ENCODE measurements at regions not wholly inside any gene's neighbourhood (a gene's known extent, or its start where the extent isn't known, plus 50 kb on each side); places are given as distances from the start of the nearest gene placed in this dataset.

- no peak overlapping the region for H3K9ac ChIP-seq (ENCODE audit: low read length)
- no peak overlapping the region for H2AFZ ChIP-seq (ENCODE audit: low read length)
- H3K79me2 ChIP-seq (ENCODE audit: insufficient read depth, low read length), result no peaks in the 10 kb centered on the region
- TF ChIP-seq EZH2 (IDR thresholded peaks at IDR 0.05; ENCODE audit: borderline replicate concordance, low read length) (no peak), CTCF (IDR thresholded peaks at IDR 0.05; ENCODE audit: low read length) (peak; percentile 72)
- H3F3A ChIP-seq (ENCODE audit: insufficient read depth, low read length), result no peaks in the 10 kb centered on the region
- H3K4me2 ChIP-seq (ENCODE audit: low read length), result no peak overlapping the region
- H3K36me3 ChIP-seq (ENCODE audit: insufficient read depth, low read length), result no peaks in the 10 kb centered on the region
- no peak overlapping the region for H3K4me3 ChIP-seq (ENCODE audit: low read depth, low read length, poor library complexity, severe bottlenecking)
- no peaks in the 10 kb centered on the region for H3K9me2 ChIP-seq (ENCODE audit: low read depth, low read length)
- H4K20me1 ChIP-seq (ENCODE audit: insufficient read depth, low read length), result no peaks in the 10 kb centered on the region
- H3K4me1 ChIP-seq (ENCODE audit: insufficient read depth, low read length, severe bottlenecking), result peaks cover 9% of the 10 kb centered on the region
- H3K9me3 ChIP-seq (ENCODE audit: low read length), result no peaks in the 10 kb centered on the region
- H3K27ac ChIP-seq (ENCODE audit: low read depth, low read length, poor library complexity, severe bottlenecking), result no peak overlapping the region
- H3K27me3 ChIP-seq (ENCODE audit: insufficient read depth, low read length), result no peaks in the 10 kb centered on the region
Measured at GRCh38 chr10:60444494-60445064, 54.9 kb upstream of the ANK3 start.

GRCh38 chr10:60443346-60443745 is 53.7 kb upstream of the ANK3 start:
- Histone ChIP-seq H3K4me2 (ENCODE audit: low read length) (no peak overlapping the region), H3F3A (ENCODE audit: insufficient read depth, low read length) (no peaks in the 10 kb centered on the region), H3K9me3 (ENCODE audit: low read length) (no peaks in the 10 kb centered on the region), H2AFZ (ENCODE audit: low read length) (no peak overlapping the region), H4K20me1 (ENCODE audit: insufficient read depth, low read length) (no peaks in the 10 kb centered on the region), H3K27ac (ENCODE audit: low read depth, low read length, poor library complexity, severe bottlenecking) (no peak overlapping the region), H3K27me3 (ENCODE audit: insufficient read depth, low read length) (no peaks in the 10 kb centered on the region), H3K9ac (ENCODE audit: low read length) (no peak overlapping the region), H3K4me1 (ENCODE audit: insufficient read depth, low read length, severe bottlenecking) (peaks cover 9% of the 10 kb centered on the region), H3K9me2 (ENCODE audit: low read depth, low read length) (no peaks in the 10 kb centered on the region), H3K79me2 (ENCODE audit: insufficient read depth, low read length) (no peaks in the 10 kb centered on the region), H3K36me3 (ENCODE audit: insufficient read depth, low read length) (no peaks in the 10 kb centered on the region), H3K4me3 (ENCODE audit: low read depth, low read length, poor library complexity, severe bottlenecking) (no peak overlapping the region)
- TF ChIP-seq CTCF (IDR thresholded peaks at IDR 0.05; ENCODE audit: low read length) (no peak), EZH2 (IDR thresholded peaks at IDR 0.05; ENCODE audit: borderline replicate concordance, low read length) (no peak)

- no peak overlapping the region for H2AFZ ChIP-seq (ENCODE audit: low read length)
- no peaks in the 10 kb centered on the region for H3K79me2 ChIP-seq (ENCODE audit: insufficient read depth, low read length)
- H3K27ac ChIP-seq (ENCODE audit: low read depth, low read length, poor library complexity, severe bottlenecking), result no peak overlapping the region
- no peak overlapping the region for H3K4me2 ChIP-seq (ENCODE audit: low read length)
- H3K9me2 ChIP-seq (ENCODE audit: low read depth, low read length), result no peaks in the 10 kb centered on the region
- no peaks in the 10 kb centered on the region for H3K27me3 ChIP-seq (ENCODE audit: insufficient read depth, low read length)
- no peaks in the 10 kb centered on the region for H3K36me3 ChIP-seq (ENCODE audit: insufficient read depth, low read length)
- H3K9ac ChIP-seq (ENCODE audit: low read length), result no peak overlapping the region
- H3K4me3 ChIP-seq (ENCODE audit: low read depth, low read length, poor library complexity, severe bottlenecking), result no peak overlapping the region
- peaks cover 13% of the 10 kb centered on the region for H3K4me1 ChIP-seq (ENCODE audit: insufficient read depth, low read length, severe bottlenecking)
- H3F3A ChIP-seq (ENCODE audit: insufficient read depth, low read length), result no peaks in the 10 kb centered on the region
- TF ChIP-seq EZH2 (IDR thresholded peaks at IDR 0.05; ENCODE audit: borderline replicate concordance, low read length) (no peak), CTCF (IDR thresholded peaks at IDR 0.05; ENCODE audit: low read length) (peak; percentile 57; the same call in 1 of the 2 replicates)
- H4K20me1 ChIP-seq (ENCODE audit: insufficient read depth, low read length), result no peaks in the 10 kb centered on the region
- H3K9me3 ChIP-seq (ENCODE audit: low read length), result no peaks in the 10 kb centered on the region
Measured at GRCh38 chr10:60441515-60441914, 51.8 kb upstream of the ANK3 start.
